ENCODE measurements at regions not wholly inside any gene's neighbourhood (a gene's known extent, or its start where the extent isn't known, plus 50 kb on each side); places are given as distances from the start of the nearest gene placed in this dataset.
A peak's percentile ranks its signal among the peaks of the same experiment; 100 is the strongest.
"Not testable (repeated sequence)": the region's sequence is repeated elsewhere in the genome, so short reads cannot be mapped to it uniquely, and the experiment has no call there.

- DNase-seq: no peak
Measured at GRCh38 chr9:81069038-81069795, 620.1 kb downstream of the TLE1 start.

GRCh38 chr9:81062995-81063394 is 626.4 kb downstream of the TLE1 start:
- not testable (repeated sequence) for DNase-seq

- DNase-seq: no peak
Measured at GRCh38 chr9:81058782-81059181, 630.6 kb downstream of the TLE1 start.

GRCh38 chr9:81053298-81054025 is 635.9 kb downstream of the TLE1 start:
- DNase-seq: no peak

- DNase-seq: no peak
Measured at GRCh38 chr9:81052846-81053245, 636.5 kb downstream of the TLE1 start.

GRCh38 chr9:81047280-81047679 is 642.1 kb downstream of the TLE1 start:
- DNase-seq: no peak

- DNase-seq: no peak
Measured at GRCh38 chr9:81045658-81046057, 643.7 kb downstream of the TLE1 start.

- no peak for DNase-seq
Measured at GRCh38 chr9:81037889-81038288, 651.5 kb downstream of the TLE1 start.

DNA sequence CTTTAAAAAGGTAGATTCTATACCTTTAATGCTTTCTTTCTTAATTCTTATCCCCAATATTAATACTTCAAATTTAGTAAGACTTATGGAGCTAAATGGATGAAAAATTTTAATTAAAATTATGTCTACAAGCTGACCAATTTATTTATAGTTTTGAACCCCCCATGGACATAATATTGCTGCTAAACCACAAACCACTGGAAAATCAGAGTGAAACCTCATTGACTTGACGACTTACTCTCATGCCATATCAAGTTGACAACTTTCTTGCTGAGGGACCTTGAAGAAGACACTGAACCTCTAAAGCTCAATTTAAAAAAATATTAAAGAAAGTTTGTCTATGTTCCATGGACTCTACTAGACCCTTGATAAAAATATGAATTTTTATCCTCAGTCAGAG is 653.7 kb downstream of the TLE1 start:
- DNase-seq: no peak

GRCh38 chr9:81035171-81035570 is 654.2 kb downstream of the TLE1 start:
- DNase-seq: no peak

- DNase-seq: no peak
Measured at GRCh38 chr9:81032831-81033230, 656.5 kb downstream of the TLE1 start.

DNA sequence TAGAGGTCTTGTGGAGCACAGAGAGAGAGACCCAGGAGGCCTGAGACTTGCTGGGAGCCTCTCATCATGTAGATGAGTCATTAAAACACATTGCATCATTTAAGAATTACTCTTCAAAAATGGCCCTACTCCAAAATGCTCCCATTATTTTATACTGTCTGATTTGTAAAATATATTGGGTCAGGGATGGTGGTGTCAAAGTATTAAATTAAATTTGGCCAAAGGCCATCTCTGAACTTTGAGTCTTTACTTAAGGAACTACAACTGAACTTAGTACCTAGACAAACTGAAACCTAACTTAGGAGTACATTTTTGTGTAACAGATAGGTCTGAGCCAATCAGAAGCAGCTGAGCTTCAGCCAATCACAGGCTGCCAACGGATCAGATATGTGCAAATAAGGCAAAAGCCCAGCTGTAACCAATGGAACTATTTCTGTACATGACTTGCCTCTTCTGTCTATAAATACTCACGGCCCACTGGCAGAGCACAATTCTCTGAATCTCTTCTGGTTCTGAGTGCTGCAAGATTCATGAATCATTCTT is 657.2 kb downstream of the TLE1 start:
- DNase-seq: no peak

- DNase-seq: no peak
Measured at GRCh38 chr9:81031422-81032029, 657.8 kb downstream of the TLE1 start.

DNA sequence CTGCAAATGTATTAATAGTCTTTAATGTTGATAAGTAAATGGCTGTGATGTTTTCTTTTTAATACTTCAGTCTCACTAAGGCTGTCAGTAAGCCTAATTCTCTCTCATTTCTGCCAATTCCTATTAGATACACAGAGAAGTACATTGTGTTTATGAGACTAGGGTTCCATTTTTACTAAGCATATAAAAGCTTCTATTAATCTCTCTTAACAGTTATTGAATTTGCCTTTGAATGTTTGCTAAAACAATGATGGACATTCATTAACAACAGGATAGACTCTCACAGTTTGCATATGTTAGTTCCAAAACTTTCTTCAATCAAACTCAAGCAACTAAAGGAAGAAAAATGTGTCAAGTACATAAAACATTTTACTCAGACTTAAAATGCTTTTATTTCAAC is 659.3 kb downstream of the TLE1 start:
- DNase-seq: no peak

DNA sequence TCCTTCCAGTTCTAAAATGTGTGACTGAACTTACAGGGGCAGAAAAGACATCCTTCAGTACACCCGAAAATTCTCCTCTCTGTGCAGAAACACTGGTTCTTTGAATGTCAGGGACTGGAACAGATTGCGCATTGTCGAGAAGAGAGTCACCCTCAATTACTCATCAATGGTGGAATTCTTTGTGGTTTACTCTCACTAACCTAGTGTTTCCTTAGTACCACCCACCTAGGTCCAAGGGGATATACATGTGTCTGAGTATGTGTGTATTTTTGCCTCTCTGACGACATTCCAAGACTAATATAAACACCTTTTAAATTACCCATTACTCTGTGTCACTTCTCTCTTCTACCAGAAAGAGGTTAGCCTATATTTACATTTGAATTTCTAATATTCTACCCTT is 660.8 kb downstream of the TLE1 start:
- DNase-seq: peak; percentile 45

DNA sequence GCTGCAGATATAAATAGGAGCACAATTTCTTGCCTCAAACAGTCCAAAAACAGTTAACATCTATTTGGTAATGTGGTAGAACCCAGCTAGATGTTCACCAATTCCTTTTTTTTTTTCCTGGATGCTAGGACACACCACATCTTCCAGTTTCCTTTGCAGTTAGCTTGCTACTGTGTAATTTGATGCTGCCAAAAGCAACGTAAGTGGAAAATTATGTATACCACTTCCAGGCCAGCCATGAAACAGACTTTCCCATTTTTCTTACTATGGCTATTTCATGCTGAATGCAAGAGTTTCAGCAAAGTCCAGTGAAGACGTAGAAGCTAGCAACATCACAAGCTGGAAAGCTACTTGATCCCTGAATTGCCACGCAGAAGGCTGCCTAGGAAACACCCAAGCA is 667.2 kb downstream of the TLE1 start:
- no peak for DNase-seq

GRCh38 chr9:81014945-81015344 is 674.4 kb downstream of the TLE1 start:
- DNase-seq: not testable (repeated sequence)

GRCh38 chr9:81013191-81013590 is 676.2 kb downstream of the TLE1 start:
- not testable (repeated sequence) for DNase-seq

DNA sequence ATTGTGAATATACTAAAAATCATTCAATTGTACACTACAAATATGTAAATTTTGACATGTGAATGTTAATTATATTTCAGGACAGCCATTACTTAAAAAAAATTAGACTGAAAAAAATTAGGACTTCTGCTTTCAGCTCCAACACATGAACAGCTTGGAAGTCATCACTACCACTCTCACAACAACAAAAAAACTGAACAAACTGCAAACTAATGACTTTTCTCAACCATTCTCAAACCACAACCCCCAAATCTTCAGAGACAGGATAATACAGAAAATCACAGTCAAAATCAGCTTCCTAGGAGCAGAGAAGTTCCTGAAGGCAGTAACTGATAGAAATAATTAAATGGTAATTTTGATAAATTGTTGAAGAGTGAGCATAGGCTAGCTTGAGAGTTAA is 686.4 kb downstream of the TLE1 start:
- no peak for DNase-seq

DNA sequence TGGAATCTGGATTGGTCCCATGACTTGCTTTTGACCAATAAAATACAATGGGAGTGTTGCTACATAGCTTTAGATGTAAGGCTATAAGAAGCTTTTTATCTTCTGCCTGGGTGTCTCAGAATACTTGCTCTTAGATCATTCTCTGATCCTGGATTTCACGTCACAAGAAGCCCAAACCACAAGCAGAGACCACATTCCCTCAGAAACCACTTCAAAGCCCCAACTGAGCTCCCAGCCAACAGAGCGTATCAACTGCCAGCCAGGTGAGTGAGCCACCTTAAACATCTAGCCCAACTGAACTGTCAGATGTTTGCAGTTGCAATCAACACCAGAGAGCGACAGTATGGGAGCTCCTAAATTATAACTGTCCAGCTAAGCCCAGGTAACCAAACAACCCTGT is 687.1 kb downstream of the TLE1 start:
- DNase-seq: no peak

GRCh38 chr9:80995759-80996158 is 693.6 kb downstream of the TLE1 start:
- peak; percentile 4 for DNase-seq

DNA sequence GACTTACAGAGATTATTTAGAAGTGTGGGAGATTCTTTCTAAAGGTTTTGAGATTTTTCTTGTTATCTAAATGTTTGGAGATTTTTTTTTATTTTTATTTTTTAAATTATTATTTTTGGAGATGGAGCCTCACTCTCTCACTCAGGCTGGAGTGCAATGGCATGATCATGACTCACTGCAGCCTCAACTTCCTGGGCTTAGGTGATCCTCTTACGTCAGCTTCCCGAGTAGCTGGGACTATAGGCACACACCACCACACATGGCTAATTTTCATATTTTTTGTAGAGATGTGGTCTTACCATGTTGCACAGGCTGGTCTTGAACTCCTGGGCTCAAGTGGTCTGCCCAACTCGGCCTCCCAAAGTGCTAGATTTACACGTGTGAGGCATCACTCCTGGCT is 694.5 kb downstream of the TLE1 start:
- no peak for DNase-seq

DNA sequence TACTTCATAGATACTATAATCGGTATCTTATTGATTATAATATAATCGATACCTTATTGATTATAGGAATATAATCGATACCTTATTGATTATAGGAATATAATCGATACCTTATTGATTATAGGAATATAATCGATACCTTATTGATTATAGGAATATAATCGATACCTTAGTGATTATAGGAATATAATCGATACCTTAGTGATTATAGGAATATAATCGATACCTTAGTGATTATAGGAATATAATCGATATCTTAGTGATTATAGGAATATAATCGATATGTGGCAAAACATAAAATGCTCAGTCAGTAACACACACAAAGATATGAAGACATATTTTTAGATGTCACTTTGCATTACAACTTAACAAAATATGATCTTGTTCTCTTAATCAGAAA is 703.8 kb downstream of the TLE1 start:
- not testable (repeated sequence) for DNase-seq

DNA sequence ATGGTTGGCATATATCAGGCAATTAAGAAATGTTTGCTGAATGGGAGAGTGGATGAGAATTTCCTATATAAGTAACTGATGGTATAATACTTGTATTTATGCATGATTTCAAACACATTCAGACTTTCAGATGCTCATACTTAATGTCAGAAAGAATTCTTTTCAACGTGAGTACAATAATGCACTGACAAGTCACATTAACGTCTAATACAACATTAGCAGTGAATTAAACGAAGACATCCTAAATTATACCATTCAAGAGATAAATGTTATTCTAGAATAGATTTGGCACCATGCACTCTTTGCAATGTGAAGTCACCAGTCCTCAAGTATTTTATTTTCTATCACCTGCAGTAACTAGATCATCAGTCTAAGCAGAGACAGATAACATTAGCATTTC is 712.9 kb downstream of the TLE1 start:
- DNase-seq: no peak

All from amniotic stem cell (primary cell).